ENCODE measurements at regions not wholly inside any gene's neighbourhood (a gene's known extent, or its start where the extent isn't known, plus 50 kb on each side); places are given as distances from the start of the nearest gene placed in this dataset.

- intact Hi-C loops (cut with DNase I) = no loop called here
- DNase-seq (ENCODE audit: low spot score) = no peak
Measured at GRCh38 chr4:58732973-58733372, 1622.8 kb upstream of the IGFBP7 start.

- intact Hi-C loops (cut with DNase I) = no loop called here
- DNase-seq (ENCODE audit: low spot score) = peak; percentile 64
Measured at GRCh38 chr4:58723954-58724353, 1613.8 kb upstream of the IGFBP7 start.

GRCh38 chr4:58711039-58711438 is 1600.9 kb upstream of the IGFBP7 start:
- DNase-seq (ENCODE audit: low spot score) = no peak
- intact Hi-C loops (cut with DNase I) = no loop called here

- no peak for DNase-seq (ENCODE audit: low spot score)
- intact Hi-C loops (cut with DNase I) = no loop called here
Measured at GRCh38 chr4:58688568-58688967, 1578.4 kb upstream of the IGFBP7 start.

GRCh38 chr4:58679886-58680285 is 1569.7 kb upstream of the IGFBP7 start:
- intact Hi-C loops (cut with DNase I) = no loop called here
- no peak for DNase-seq (ENCODE audit: low spot score)

- DNase-seq (ENCODE audit: low spot score) = no peak
- intact Hi-C loops (cut with DNase I) = no loop called here
Measured at GRCh38 chr4:58679051-58679450, 1568.9 kb upstream of the IGFBP7 start.

- intact Hi-C loops (cut with DNase I) = loop anchor here in 1 of 2 donors (5.0 kb wide), 1 partner anchor 782 kb away; no protein-coding TSS in a partner anchor
- DNase-seq (ENCODE audit: low spot score) = no peak
Measured at GRCh38 chr4:58669783-58670182, 1559.6 kb upstream of the IGFBP7 start.

GRCh38 chr4:58665649-58666048 is 1555.5 kb upstream of the IGFBP7 start:
- no peak for DNase-seq (ENCODE audit: low spot score)
- intact Hi-C loops (cut with DNase I) = no loop called here

- no peak for DNase-seq (ENCODE audit: low spot score)
- intact Hi-C loops (cut with DNase I) = no loop called here
Measured at GRCh38 chr4:58658701-58659100, 1548.5 kb upstream of the IGFBP7 start.

- no peak for DNase-seq (ENCODE audit: low spot score)
- intact Hi-C loops (cut with DNase I) = no loop called here
Measured at GRCh38 chr4:58653251-58653650, 1543.1 kb upstream of the IGFBP7 start.

- intact Hi-C loops (cut with DNase I) = no loop called here
- no peak for DNase-seq (ENCODE audit: low spot score)
Measured at GRCh38 chr4:58649226-58649625, 1539.0 kb upstream of the IGFBP7 start.

- intact Hi-C loops (cut with DNase I) = no loop called here
Measured at GRCh38 chr4:58646126-58646525, 1535.9 kb upstream of the IGFBP7 start.

GRCh38 chr4:58644549-58644948 is 1534.4 kb upstream of the IGFBP7 start:
- no peak for DNase-seq (ENCODE audit: low spot score)
- intact Hi-C loops (cut with DNase I) = no loop called here

More at GRCh38 chr4:58646126-58646525, 1535.9 kb upstream of the IGFBP7 start:
- no peak for DNase-seq (ENCODE audit: low spot score)

- intact Hi-C loops (cut with DNase I) = no loop called here
- DNase-seq (ENCODE audit: low spot score) = no peak
Measured at GRCh38 chr4:58636381-58636780, 1526.2 kb upstream of the IGFBP7 start.

GRCh38 chr4:58617226-58617625 is 1507.0 kb upstream of the IGFBP7 start:
- intact Hi-C loops (cut with DNase I) = no loop called here
- DNase-seq (ENCODE audit: low spot score) = no peak

- intact Hi-C loops (cut with DNase I) = no loop called here
- DNase-seq (ENCODE audit: low spot score) = no peak
Measured at GRCh38 chr4:58611012-58611411, 1500.8 kb upstream of the IGFBP7 start.

GRCh38 chr4:58606303-58606702 is 1496.1 kb upstream of the IGFBP7 start:
- DNase-seq (ENCODE audit: low spot score) = no peak
- intact Hi-C loops (cut with DNase I) = no loop called here

GRCh38 chr4:58603951-58604350 is 1493.8 kb upstream of the IGFBP7 start:
- intact Hi-C loops (cut with DNase I) = no loop called here
- no peak for DNase-seq (ENCODE audit: low spot score)

GRCh38 chr4:58602731-58603359 is 1492.7 kb upstream of the IGFBP7 start:
- intact Hi-C loops (cut with DNase I) = no loop called here
- DNase-seq (ENCODE audit: low spot score) = no peak

- intact Hi-C loops (cut with DNase I) = no loop called here
Measured at GRCh38 chr4:58602022-58602421, 1491.8 kb upstream of the IGFBP7 start.

GRCh38 chr4:58600290-58600689 is 1490.1 kb upstream of the IGFBP7 start:
- intact Hi-C loops (cut with DNase I) = no loop called here
- DNase-seq (ENCODE audit: low spot score) = no peak

More at GRCh38 chr4:58602022-58602421, 1491.8 kb upstream of the IGFBP7 start:
- no peak for DNase-seq (ENCODE audit: low spot score)

- intact Hi-C loops (cut with DNase I) = no loop called here
- DNase-seq (ENCODE audit: low spot score) = no peak
Measured at GRCh38 chr4:58590722-58591121, 1480.5 kb upstream of the IGFBP7 start.

Measured in posterior vena cava (tissue), 2 donors.